ENCODE measurements at regions not wholly inside any gene's neighbourhood (a gene's known extent, or its start where the extent isn't known, plus 50 kb on each side); places are given as distances from the start of the nearest gene placed in this dataset.

- H3K4me3 ChIP-seq: no peak overlapping the region
- no peak overlapping the region for H3K4me2 ChIP-seq
- no peak overlapping the region for H2AFZ ChIP-seq
- H3K27ac ChIP-seq: no peak overlapping the region
- H3K36me3 ChIP-seq (ENCODE audit: low read depth): no peaks in the 10 kb centered on the region
- H3K9me3 ChIP-seq (ENCODE audit: insufficient read depth, low read depth): no peaks in the 10 kb centered on the region
- no TSS peak for BruUV-seq (replicated peaks)
- CTCF ChIA-PET: no interaction called here
- no peaks in the 10 kb centered on the region for H3K4me1 ChIP-seq (replicated peaks; ENCODE audit: insufficient read depth)
- H3K9me2 ChIP-seq (ENCODE audit: insufficient read depth): no peaks in the 10 kb centered on the region
- POLR2A ChIA-PET (ENCODE audit: unreplicated experiment): no interaction called here
- no peaks in the 10 kb centered on the region for H3K27me3 ChIP-seq (ENCODE audit: insufficient read depth, low read depth)
- DNase-seq: no peak
- H3F3A ChIP-seq (ENCODE audit: insufficient read depth, low read depth): no peaks in the 10 kb centered on the region
- no peaks in the 10 kb centered on the region for H3K79me2 ChIP-seq (ENCODE audit: low read depth)
- no peaks in the 10 kb centered on the region for H4K20me1 ChIP-seq (ENCODE audit: insufficient read depth)
- TF ChIP-seq CTCF (conservative IDR thresholded peaks at IDR 0.05) (no peak), EZH2 (IDR thresholded peaks at IDR 0.05; ENCODE audit: low read depth) (no peak)
- intact Hi-C loops (cut with micrococcal nuclease; ENCODE audit: unreplicated experiment): no loop called here
Observed at GRCh38 chr7:26046150-26046549, 105.8 kb upstream of the NFE2L3 start.

GRCh38 chr7:26046878-26047277, 105.1 kb upstream of the NFE2L3 start:
- no peaks in the 10 kb centered on the region for H3K4me1 ChIP-seq (replicated peaks; ENCODE audit: insufficient read depth)
- no peak overlapping the region for H3K4me3 ChIP-seq
- H3K4me2 ChIP-seq: no peak overlapping the region
- TF ChIP-seq EZH2 (IDR thresholded peaks at IDR 0.05; ENCODE audit: low read depth): no peak
- TF ChIP-seq CTCF (conservative IDR thresholded peaks at IDR 0.05): no peak
- POLR2A ChIA-PET (ENCODE audit: unreplicated experiment): no interaction called here
- no peak overlapping the region for H2AFZ ChIP-seq
- no peaks in the 10 kb centered on the region for H3K9me3 ChIP-seq (ENCODE audit: insufficient read depth, low read depth)
- H3K9me2 ChIP-seq (ENCODE audit: insufficient read depth): no peaks in the 10 kb centered on the region
- no peaks in the 10 kb centered on the region for H3K36me3 ChIP-seq (ENCODE audit: low read depth)
- no peaks in the 10 kb centered on the region for H4K20me1 ChIP-seq (ENCODE audit: insufficient read depth)
- no peaks in the 10 kb centered on the region for H3F3A ChIP-seq (ENCODE audit: insufficient read depth, low read depth)
- H3K27me3 ChIP-seq (ENCODE audit: insufficient read depth, low read depth): no peaks in the 10 kb centered on the region
- intact Hi-C loops (cut with micrococcal nuclease; ENCODE audit: unreplicated experiment): no loop called here
- DNase-seq: no peak
- no TSS peak for BruUV-seq (replicated peaks)
- CTCF ChIA-PET: no interaction called here
- H3K79me2 ChIP-seq (ENCODE audit: low read depth): no peaks in the 10 kb centered on the region
- H3K27ac ChIP-seq: no peak overlapping the region

- Histone ChIP-seq H3K27ac (no peak overlapping the region), H2AFZ (no peak overlapping the region), H3K9me2 (ENCODE audit: insufficient read depth) (no peaks in the 10 kb centered on the region), H3K4me2 (no peak overlapping the region), H3K36me3 (ENCODE audit: low read depth) (no peaks in the 10 kb centered on the region), H3K27me3 (ENCODE audit: insufficient read depth, low read depth) (no peaks in the 10 kb centered on the region), H4K20me1 (ENCODE audit: insufficient read depth) (no peaks in the 10 kb centered on the region), H3K9me3 (ENCODE audit: insufficient read depth, low read depth) (0 out of 2 replicates have a peak, but pooled peaks cover 3% of the 10 kb centered on the region), H3K4me1 (replicated peaks; ENCODE audit: insufficient read depth) (peaks cover 9% of the 10 kb centered on the region), H3K4me3 (no peak overlapping the region), H3K79me2 (ENCODE audit: low read depth) (no peaks in the 10 kb centered on the region), H3F3A (ENCODE audit: insufficient read depth, low read depth) (peaks cover 9% of the 10 kb centered on the region; the same call in 1 of the 2 replicates)
- TF ChIP-seq CTCF (conservative IDR thresholded peaks at IDR 0.05) (no peak), EZH2 (IDR thresholded peaks at IDR 0.05; ENCODE audit: low read depth) (no peak)
- intact Hi-C loops (cut with micrococcal nuclease; ENCODE audit: unreplicated experiment): no loop called here
- DNase-seq: no peak
- ChIA-PET POLR2A (ENCODE audit: unreplicated experiment) (no interaction called here), CTCF (no interaction called here)
- no TSS peak for BruUV-seq (replicated peaks)
Observed at GRCh38 chr7:26048663-26049062, 103.3 kb upstream of the NFE2L3 start.
